OCI-LY7 (cell line): ENCODE measurements at regions not wholly inside any gene's neighbourhood (a gene's known extent, or its start where the extent isn't known, plus 50 kb on each side); places are given as distances from the start of the nearest gene placed in this dataset.
"Not testable (repeated sequence)": the region's sequence is repeated elsewhere in the genome, so short reads cannot be mapped to it uniquely, and the experiment has no call there.

Experiments
- BruUV-seq: library from RNA; stranded (reverse); fragments of 400-500 nt; replicated peaks from 2 replicates; lab custom pipeline; 2021; lab: Mats Ljungman, UMichigan
- CTCF ChIA-PET: fragments of 300-600 bp; sonication (Branson Sonifier 250); formaldehyde crosslinking; loops from one replicate; lab custom pipeline; 2022; ENCODE audit warnings: antibody characterized with exemption; ENCODE audit not compliant: unreplicated experiment; lab: Charles Lee
- POLR2A ChIA-PET: fragments of 300-600 bp; sonication (Branson Sonifier 250); formaldehyde crosslinking; loops from one replicate; lab custom pipeline; 2022; ENCODE audit warnings: antibody characterized with exemption; lab: Charles Lee
- DNase-seq: peaks from one replicate; pipeline ENCODE4 v3.0.0-alpha.2; 2015; ENCODE audit warnings: low spot score
- H2AFZ ChIP-seq: fragments of 200-600 bp; sonication (generic), shearing (Covaris generic); 2 replicates; pipeline ENCODE4 v1.6.1; 2014; ENCODE audit warnings: mild to moderate bottlenecking, antibody characterized with exemption, low read length, moderate library complexity
- H3K27ac ChIP-seq: fragments of 200-600 bp; sonication (generic); 2 replicates; pipeline ENCODE4 v1.5.1; 2014; ENCODE audit warnings: mixed run types, low read depth, mild to moderate bottlenecking, moderate library complexity, low read length, inconsistent platforms; ENCODE audit not compliant: poor library complexity, severe bottlenecking
- H3K36me3 ChIP-seq: fragments of 200-600 bp; sonication (generic); 2 replicates; pipeline ENCODE4 v1.6.1; 2014; ENCODE audit warnings: mild to moderate bottlenecking, antibody characterized with exemption, low read length, moderate library complexity, mixed read lengths; ENCODE audit not compliant: insufficient read depth
- H3K4me1 ChIP-seq: fragments of 200-600 bp; sonication (generic); 2 replicates; pipeline ENCODE4 v1.5.1; 2014; ENCODE audit warnings: mild to moderate bottlenecking, low read length; ENCODE audit not compliant: insufficient read depth, poor library complexity, severe bottlenecking
- H3K4me2 ChIP-seq: fragments of 200-600 bp; sonication (generic); 2 replicates; pipeline ENCODE4 v1.6.1; 2014; ENCODE audit warnings: mild to moderate bottlenecking, low read length
- H3K4me3 ChIP-seq: fragments of 200-600 bp; sonication (generic); 2 replicates; pipeline ENCODE4 v1.5.1; 2014; ENCODE audit warnings: mild to moderate bottlenecking, low read depth, low read length; ENCODE audit not compliant: poor library complexity, severe bottlenecking
- H3K79me2 ChIP-seq: fragments of 200-600 bp; sonication (generic); 2 replicates; pipeline ENCODE4 v1.6.1; 2016; ENCODE audit warnings: low read depth, mild to moderate bottlenecking, low read length, moderate library complexity, mixed read lengths; ENCODE audit not compliant: insufficient read depth
- H3K9me2 ChIP-seq: fragments of 200-600 bp; sonication (generic); 2 replicates; pipeline ENCODE4 v1.6.1; 2016; ENCODE audit warnings: mild to moderate bottlenecking, low read length, mixed read lengths; ENCODE audit not compliant: insufficient read depth
- H3K9me3 ChIP-seq: fragments of 200-600 bp; sonication (generic); 2 replicates; pipeline ENCODE4 v1.6.1; 2014; ENCODE audit warnings: mild to moderate bottlenecking, mixed run types, low read length, mixed read lengths
- H4K20me1 ChIP-seq: fragments of 200-600 bp; sonication (generic); 2 replicates; pipeline ENCODE4 v1.6.1; 2014; ENCODE audit warnings: mild to moderate bottlenecking, antibody characterized with exemption, low read length, moderate library complexity, mixed read lengths; ENCODE audit not compliant: insufficient read depth
- EZH2phosphoT487 ChIP-seq: fragments of 200-600 bp; sonication (generic); IDR thresholded peaks from 2 replicates; pipeline ENCODE4 v1.6.1; 2018; ENCODE audit warnings: low read depth, borderline replicate concordance, mild to moderate bottlenecking, mixed run types, antibody characterized with exemption, low read length, moderate library complexity, mixed read lengths
- intact Hi-C: fragments of 100-400 bp; cut with micrococcal nuclease; formaldehyde crosslinking; loops from one replicate; pipeline ENCODE4 v1.10.0; 2022; ENCODE audit not compliant: unreplicated experiment

GRCh38 chr22:10741210-10741609 lies 4786.8 kb upstream of the OR11H1 start:
- Histone ChIP-seq H3K27ac (no peak overlapping the region), H3K79me2 (no peaks in the 10 kb centered on the region), H3K4me3 (no peak overlapping the region), H3K9me3 (peaks cover 12% of the 10 kb centered on the region), H3K9me2 (no peaks in the 10 kb centered on the region), H2AFZ (no peak overlapping the region), H4K20me1 (no peaks in the 10 kb centered on the region), H3K4me2 (no peak overlapping the region), H3K4me1 (no peaks in the 10 kb centered on the region), H3K36me3 (no peaks in the 10 kb centered on the region)
- intact Hi-C loops: no loop called here
- TF ChIP-seq EZH2phosphoT487: no peak
- CTCF ChIA-PET: no interaction called here
- no TSS peak for BruUV-seq
- no peak for DNase-seq
- POLR2A ChIA-PET: no interaction called here

- H2AFZ ChIP-seq, POLR2A ChIA-PET, H3K36me3 ChIP-seq, H3K79me2 ChIP-seq, BruUV-seq, CTCF ChIA-PET, DNase-seq, H3K4me1 ChIP-seq, H3K27ac ChIP-seq, H3K4me2 ChIP-seq, H4K20me1 ChIP-seq, H3K4me3 ChIP-seq, intact Hi-C loops, H3K9me2 ChIP-seq: not testable (repeated sequence)
- H3K9me3 ChIP-seq: peaks cover 12% of the 10 kb centered on the region
Measured at GRCh38 chr22:10741776-10742630, 4786.0 kb upstream of the OR11H1 start.

DNA sequence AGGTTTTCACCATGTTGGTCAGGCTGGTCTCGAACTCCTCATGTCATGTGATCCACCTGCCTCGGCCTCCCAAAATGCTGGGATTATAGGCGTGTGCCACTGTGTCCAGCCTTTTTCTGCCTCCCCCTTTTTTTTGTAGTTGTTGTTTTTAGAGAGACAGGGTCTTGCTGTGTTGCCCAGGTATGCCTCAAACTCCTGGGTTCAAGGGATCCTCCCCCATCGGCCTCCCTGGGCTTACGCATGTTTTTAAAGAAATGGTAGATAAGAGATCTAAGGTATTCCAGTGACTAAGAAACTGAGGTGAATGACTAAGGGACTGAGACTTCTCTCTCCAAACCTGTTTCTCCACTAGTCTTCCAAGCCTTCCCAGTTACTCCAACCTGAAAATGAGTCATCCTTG lies 4781.6 kb upstream of the OR11H1 start:
- H3K9me2 ChIP-seq, intact Hi-C loops, H3K4me2 ChIP-seq, H3K27ac ChIP-seq, BruUV-seq, H3K79me2 ChIP-seq, POLR2A ChIA-PET, H3K36me3 ChIP-seq, H4K20me1 ChIP-seq, CTCF ChIA-PET, H3K4me3 ChIP-seq, DNase-seq, H2AFZ ChIP-seq, H3K4me1 ChIP-seq: not testable (repeated sequence)
- peaks cover 14% of the 10 kb centered on the region; the same call in 1 of the 2 replicates for H3K9me3 ChIP-seq

DNA sequence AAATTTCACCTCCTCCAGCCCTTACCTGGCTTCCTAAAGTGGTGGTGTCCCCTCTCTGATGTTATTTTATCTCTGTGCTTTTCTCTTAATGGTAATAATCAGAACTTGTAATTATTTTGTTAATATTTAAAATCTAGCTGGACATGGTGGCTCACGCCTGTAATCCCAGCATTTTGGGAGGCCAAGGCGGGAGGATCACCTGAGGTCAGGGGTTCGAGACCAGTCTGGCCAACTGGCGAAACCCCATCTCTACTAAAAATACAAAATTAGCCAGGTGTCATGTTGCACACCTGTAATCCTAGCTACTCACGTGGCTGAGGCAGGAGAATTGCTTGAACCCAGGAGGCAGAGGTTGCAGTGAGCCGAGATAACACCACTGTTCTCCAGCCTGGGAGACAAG lies 4780.8 kb upstream of the OR11H1 start:
- H3K79me2 ChIP-seq, H3K4me2 ChIP-seq, CTCF ChIA-PET, H3K27ac ChIP-seq, POLR2A ChIA-PET, BruUV-seq, H3K9me2 ChIP-seq, H3K4me1 ChIP-seq, H3K4me3 ChIP-seq, intact Hi-C loops, H2AFZ ChIP-seq, H4K20me1 ChIP-seq, DNase-seq, H3K36me3 ChIP-seq: not testable (repeated sequence)
- peaks cover 14% of the 10 kb centered on the region; the same call in 1 of the 2 replicates for H3K9me3 ChIP-seq

GRCh38 chr22:10748751-10749150 lies 4779.2 kb upstream of the OR11H1 start:
- H3K4me1 ChIP-seq, H2AFZ ChIP-seq, DNase-seq, H3K4me2 ChIP-seq, CTCF ChIA-PET, H3K27ac ChIP-seq, intact Hi-C loops, POLR2A ChIA-PET, H3K79me2 ChIP-seq, H3K36me3 ChIP-seq, BruUV-seq, H3K9me2 ChIP-seq, H3K9me3 ChIP-seq, H4K20me1 ChIP-seq, H3K4me3 ChIP-seq: not testable (repeated sequence)

GRCh38 chr22:10749423-10749822 lies 4778.6 kb upstream of the OR11H1 start:
- H3K9me3 ChIP-seq: peaks cover 11% of the 10 kb centered on the region; the same call in 1 of the 2 replicates
- H3K36me3 ChIP-seq, BruUV-seq, H3K4me1 ChIP-seq, CTCF ChIA-PET, intact Hi-C loops, DNase-seq, H3K4me3 ChIP-seq, H2AFZ ChIP-seq, H3K27ac ChIP-seq, POLR2A ChIA-PET, H3K9me2 ChIP-seq, H4K20me1 ChIP-seq, H3K4me2 ChIP-seq, H3K79me2 ChIP-seq: not testable (repeated sequence)
